ENCODE measurements at regions not wholly inside any gene's neighbourhood (a gene's known extent, or its start where the extent isn't known, plus 50 kb on each side); places are given as distances from the start of the nearest gene placed in this dataset.

DNA sequence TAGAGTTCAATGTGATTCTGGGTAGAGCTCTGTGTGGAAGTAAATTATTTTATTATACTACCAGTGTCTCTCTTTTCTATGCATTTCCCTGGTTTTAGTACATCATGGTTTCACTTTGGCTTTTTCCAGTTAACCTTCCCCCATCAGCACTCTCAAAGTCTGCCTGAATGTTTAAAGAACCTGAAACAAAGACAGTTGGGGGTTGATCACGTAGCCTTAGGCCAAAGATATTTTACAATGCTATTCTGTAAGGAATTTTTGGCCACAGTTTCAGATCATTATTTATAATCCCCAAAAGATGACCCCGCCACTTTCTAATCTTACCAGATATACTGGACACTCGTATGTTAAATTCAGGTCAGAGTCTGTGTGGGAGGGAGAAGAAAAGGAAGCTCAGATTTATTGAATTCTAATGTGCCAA lies 156.3 kb upstream of the TMC3 start:
- H3K9me3 ChIP-seq (ENCODE audit: control insufficient read depth, low read length), result no peaks in the 10 kb centered on the region
- H3K27me3 ChIP-seq (ENCODE audit: control insufficient read depth in 1 of 2, insufficient read depth in 2 of 2, low read length in 1 of 2), result no peaks in the 10 kb centered on the region
- H3K4me3 ChIP-seq (ENCODE audit: low read length in 2 of 2), result no peak overlapping the region
- ATAC-seq (ENCODE audit: low FRiP score) (no peak), DNase-seq (no peak)
- 32 to 44% methylated on average over 3 of the region's 3 CpGs for WGBS, 2 donors
- no peak overlapping the region for H3K27ac ChIP-seq (ENCODE audit: low read depth in 1 of 2, low read length in 2 of 2)
- intact Hi-C loops (cut with DNase I), result no loop called here
- no peaks in the 10 kb centered on the region for H3K36me3 ChIP-seq (ENCODE audit: control insufficient read depth in 1 of 2, insufficient read depth in 2 of 2, low read length in 1 of 2)
- no peaks in the 10 kb centered on the region for H3K4me1 ChIP-seq (ENCODE audit: control insufficient read depth in 1 of 2, insufficient read depth in 2 of 2, low read length in 2 of 2)

GRCh38 chr15:81529481-81529880 lies 155.5 kb upstream of the TMC3 start:
- 34 to 38% methylated on average over 2 of the region's 2 CpGs for WGBS, 2 donors
- DNase-seq, result no peak
- H3K9me3 ChIP-seq (ENCODE audit: control insufficient read depth, low read length), result no peaks in the 10 kb centered on the region
- H3K4me1 ChIP-seq (ENCODE audit: control insufficient read depth in 1 of 2, insufficient read depth in 2 of 2, low read length in 2 of 2), result no peaks in the 10 kb centered on the region
- intact Hi-C loops (cut with DNase I), result no loop called here
- ATAC-seq (ENCODE audit: low FRiP score), result no peak
- H3K4me3 ChIP-seq (ENCODE audit: low read length in 2 of 2), result no peak overlapping the region
- H3K27ac ChIP-seq (ENCODE audit: low read depth in 1 of 2, low read length in 2 of 2), result no peak overlapping the region
- H3K36me3 ChIP-seq (ENCODE audit: control insufficient read depth in 1 of 2, insufficient read depth in 2 of 2, low read length in 1 of 2), result no peaks in the 10 kb centered on the region
- no peaks in the 10 kb centered on the region for H3K27me3 ChIP-seq (ENCODE audit: control insufficient read depth in 1 of 2, insufficient read depth in 2 of 2, low read length in 1 of 2)

- no peaks in the 10 kb centered on the region for H3K4me1 ChIP-seq (ENCODE audit: control insufficient read depth in 1 of 2, insufficient read depth in 2 of 2, low read length in 2 of 2)
- H3K9me3 ChIP-seq (ENCODE audit: control insufficient read depth, low read length), result no peaks in the 10 kb centered on the region
- intact Hi-C loops (cut with DNase I), result no loop called here
- no peak for ATAC-seq (ENCODE audit: low FRiP score)
- H3K4me3 ChIP-seq (ENCODE audit: low read length in 2 of 2), result no peak overlapping the region
- no peaks in the 10 kb centered on the region for H3K36me3 ChIP-seq (ENCODE audit: control insufficient read depth in 1 of 2, insufficient read depth in 2 of 2, low read length in 1 of 2)
- WGBS, 2 donors, result 91 to 94% methylated on average over 4 of the region's 4 CpGs
- no peaks in the 10 kb centered on the region for H3K27me3 ChIP-seq (ENCODE audit: control insufficient read depth in 1 of 2, insufficient read depth in 2 of 2, low read length in 1 of 2)
- H3K27ac ChIP-seq (ENCODE audit: low read depth in 1 of 2, low read length in 2 of 2), result no peak overlapping the region
- no peak for DNase-seq
Measured at GRCh38 chr15:81526029-81526428, 152.0 kb upstream of the TMC3 start.

- no peak overlapping the region for H3K4me3 ChIP-seq (ENCODE audit: low read length in 2 of 2)
- intact Hi-C loops (cut with DNase I), result no loop called here
- DNase-seq (no peak), ATAC-seq (ENCODE audit: low FRiP score) (no peak)
- H3K9me3 ChIP-seq (ENCODE audit: control insufficient read depth, low read length), result no peaks in the 10 kb centered on the region
- H3K27ac ChIP-seq (ENCODE audit: low read depth in 1 of 2, low read length in 2 of 2), result no peak overlapping the region
- no peaks in the 10 kb centered on the region for H3K27me3 ChIP-seq (ENCODE audit: control insufficient read depth in 1 of 2, insufficient read depth in 2 of 2, low read length in 1 of 2)
- no peaks in the 10 kb centered on the region for H3K36me3 ChIP-seq (ENCODE audit: control insufficient read depth in 1 of 2, insufficient read depth in 2 of 2, low read length in 1 of 2)
- H3K4me1 ChIP-seq (ENCODE audit: control insufficient read depth in 1 of 2, insufficient read depth in 2 of 2, low read length in 2 of 2), result no peaks in the 10 kb centered on the region
- WGBS, 2 donors, result 97 to 98% methylated on average over 1 of the region's 1 CpG
Measured at GRCh38 chr15:81524496-81524895, 150.5 kb upstream of the TMC3 start.

- Histone ChIP-seq H3K4me1 (ENCODE audit: control insufficient read depth in 1 of 2, insufficient read depth in 2 of 2, low read length in 2 of 2) (no peaks in the 10 kb centered on the region), H3K27me3 (ENCODE audit: control insufficient read depth in 1 of 2, insufficient read depth in 2 of 2, low read length in 1 of 2) (no peaks in the 10 kb centered on the region), H3K9me3 (ENCODE audit: control insufficient read depth, low read length) (no peaks in the 10 kb centered on the region), H3K27ac (ENCODE audit: low read depth in 1 of 2, low read length in 2 of 2) (no peak overlapping the region), H3K36me3 (ENCODE audit: control insufficient read depth in 1 of 2, insufficient read depth in 2 of 2, low read length in 1 of 2) (no peaks in the 10 kb centered on the region), H3K4me3 (ENCODE audit: low read length in 2 of 2) (no peak overlapping the region)
- DNase-seq (no peak), ATAC-seq (ENCODE audit: low FRiP score) (no peak)
- intact Hi-C loops (cut with DNase I), result no loop called here
- 73 to 78% methylated on average over 2 of the region's 2 CpGs for WGBS, 2 donors
Measured at GRCh38 chr15:81523867-81524266, 149.9 kb upstream of the TMC3 start.

- WGBS, 2 donors, result 96 to 100% methylated on average over 2 of the region's 2 CpGs
- H3K27me3 ChIP-seq (ENCODE audit: control insufficient read depth in 1 of 2, insufficient read depth in 2 of 2, low read length in 1 of 2), result no peaks in the 10 kb centered on the region
- ATAC-seq (ENCODE audit: low FRiP score) (no peak), DNase-seq (no peak)
- H3K36me3 ChIP-seq (ENCODE audit: control insufficient read depth in 1 of 2, insufficient read depth in 2 of 2, low read length in 1 of 2), result no peaks in the 10 kb centered on the region
- intact Hi-C loops (cut with DNase I), result no loop called here
- H3K4me1 ChIP-seq (ENCODE audit: control insufficient read depth in 1 of 2, insufficient read depth in 2 of 2, low read length in 2 of 2), result no peaks in the 10 kb centered on the region
- H3K9me3 ChIP-seq (ENCODE audit: control insufficient read depth, low read length), result no peaks in the 10 kb centered on the region
- H3K4me3 ChIP-seq (ENCODE audit: low read length in 2 of 2), result no peak overlapping the region
- H3K27ac ChIP-seq (ENCODE audit: low read depth in 1 of 2, low read length in 2 of 2), result no peak overlapping the region
Measured at GRCh38 chr15:81520480-81520879, 146.5 kb upstream of the TMC3 start.

DNA sequence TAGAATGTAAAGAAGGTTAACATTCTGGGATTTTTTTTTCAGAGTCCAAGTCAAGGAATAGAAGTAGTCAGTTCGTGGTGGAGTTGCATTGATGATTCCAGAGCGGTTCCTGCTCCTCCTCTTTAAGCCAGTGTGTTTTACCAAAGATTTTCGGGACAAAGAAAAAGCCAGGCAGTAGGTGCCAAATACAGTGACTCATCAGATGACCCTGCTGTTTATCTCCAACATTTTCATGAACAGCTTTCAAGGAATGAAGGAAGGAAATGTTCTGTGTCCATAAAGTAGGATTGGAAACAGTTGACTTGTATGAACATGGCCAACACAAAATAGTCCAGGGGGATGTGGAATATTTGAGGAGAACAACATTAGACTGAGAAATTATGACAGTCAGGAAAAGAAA lies 142.4 kb upstream of the TMC3 start:
- H3K36me3 ChIP-seq (ENCODE audit: control insufficient read depth in 1 of 2, insufficient read depth in 2 of 2, low read length in 1 of 2), result no peaks in the 10 kb centered on the region
- H3K4me3 ChIP-seq (ENCODE audit: low read length in 2 of 2), result no peak overlapping the region
- no peaks in the 10 kb centered on the region for H3K4me1 ChIP-seq (ENCODE audit: control insufficient read depth in 1 of 2, insufficient read depth in 2 of 2, low read length in 2 of 2)
- H3K9me3 ChIP-seq (ENCODE audit: control insufficient read depth, low read length), result no peaks in the 10 kb centered on the region
- no peaks in the 10 kb centered on the region for H3K27me3 ChIP-seq (ENCODE audit: control insufficient read depth in 1 of 2, insufficient read depth in 2 of 2, low read length in 1 of 2)
- WGBS, 2 donors, result 55 to 66% methylated on average over 3 of the region's 3 CpGs
- ATAC-seq (ENCODE audit: low FRiP score) (peak; percentile 33), DNase-seq (no peak)
- no peak overlapping the region for H3K27ac ChIP-seq (ENCODE audit: low read depth in 1 of 2, low read length in 2 of 2)
- intact Hi-C loops (cut with DNase I), result no loop called here

DNA sequence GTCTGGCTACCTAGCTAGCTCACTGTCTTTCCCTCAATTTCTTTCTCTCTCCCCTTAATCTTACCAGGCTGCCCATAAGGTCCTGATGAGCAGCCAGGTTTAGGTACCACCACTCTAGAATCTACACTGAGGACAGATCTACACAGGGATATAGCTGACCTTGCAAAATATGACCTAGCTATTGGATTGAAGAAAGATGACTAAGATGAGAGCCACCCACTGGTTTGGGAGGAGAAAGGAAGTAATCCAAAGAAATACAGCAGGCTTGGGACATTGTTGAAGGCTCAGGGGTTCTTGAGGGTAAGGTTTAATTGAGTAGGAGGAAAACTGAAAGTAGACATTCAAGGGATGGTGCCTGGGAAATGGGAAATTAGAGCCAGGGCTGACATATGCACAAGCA lies 142.0 kb upstream of the TMC3 start:
- no peak for ATAC-seq (ENCODE audit: low FRiP score)
- Histone ChIP-seq H3K27me3 (ENCODE audit: control insufficient read depth in 1 of 2, insufficient read depth in 2 of 2, low read length in 1 of 2) (no peaks in the 10 kb centered on the region), H3K36me3 (ENCODE audit: control insufficient read depth in 1 of 2, insufficient read depth in 2 of 2, low read length in 1 of 2) (no peaks in the 10 kb centered on the region), H3K9me3 (ENCODE audit: control insufficient read depth, low read length) (no peaks in the 10 kb centered on the region), H3K27ac (ENCODE audit: low read depth in 1 of 2, low read length in 2 of 2) (no peak overlapping the region), H3K4me3 (ENCODE audit: low read length in 2 of 2) (no peak overlapping the region), H3K4me1 (ENCODE audit: control insufficient read depth in 1 of 2, insufficient read depth in 2 of 2, low read length in 2 of 2) (no peaks in the 10 kb centered on the region)
- DNase-seq, result no peak
- intact Hi-C loops (cut with DNase I), result no loop called here

- no peak overlapping the region for H3K4me3 ChIP-seq (ENCODE audit: low read length in 2 of 2)
- intact Hi-C loops (cut with DNase I), result no loop called here
- no peaks in the 10 kb centered on the region for H3K27me3 ChIP-seq (ENCODE audit: control insufficient read depth in 1 of 2, insufficient read depth in 2 of 2, low read length in 1 of 2)
- H3K4me1 ChIP-seq (ENCODE audit: control insufficient read depth in 1 of 2, insufficient read depth in 2 of 2, low read length in 2 of 2), result no peaks in the 10 kb centered on the region
- ATAC-seq (ENCODE audit: low FRiP score), result no peak
- no peak for DNase-seq
- no peaks in the 10 kb centered on the region for H3K9me3 ChIP-seq (ENCODE audit: control insufficient read depth, low read length)
- no peak overlapping the region for H3K27ac ChIP-seq (ENCODE audit: low read depth in 1 of 2, low read length in 2 of 2)
- WGBS, 2 donors, result 47 to 63% methylated on average over 1 of the region's 1 CpG
- H3K36me3 ChIP-seq (ENCODE audit: control insufficient read depth in 1 of 2, insufficient read depth in 2 of 2, low read length in 1 of 2), result no peaks in the 10 kb centered on the region
Measured at GRCh38 chr15:81514725-81515124, 140.7 kb upstream of the TMC3 start.
